NB4 (cell line): ENCODE measurements at regions not wholly inside any gene's neighbourhood (a gene's known extent, or its start where the extent isn't known, plus 50 kb on each side); places are given as distances from the start of the nearest gene placed in this dataset.

Experiments used
- MAX ChIP-seq: IDR thresholded peaks from 2 replicates; pipeline ENCODE4 v1.6.1; 2011; ENCODE audit warnings: low read depth, low read length
- MYC ChIP-seq: IDR thresholded peaks from 2 replicates; pipeline ENCODE4 v1.6.1; 2011; ENCODE audit warnings: low read depth, low read length
- POLR2A ChIP-seq: IDR thresholded peaks from 2 replicates; pipeline ENCODE4 v1.6.1; 2011; ENCODE audit warnings: mild to moderate bottlenecking; ENCODE audit not compliant: insufficient read length; ENCODE audit errors: extremely low read depth
- TF ChIP-seq, protein P1 (sequence below): IDR thresholded peaks from one replicate; pipeline ENCODE4 v1.5.1; 2012; ENCODE audit warnings: low read depth, low read length

DNA sequence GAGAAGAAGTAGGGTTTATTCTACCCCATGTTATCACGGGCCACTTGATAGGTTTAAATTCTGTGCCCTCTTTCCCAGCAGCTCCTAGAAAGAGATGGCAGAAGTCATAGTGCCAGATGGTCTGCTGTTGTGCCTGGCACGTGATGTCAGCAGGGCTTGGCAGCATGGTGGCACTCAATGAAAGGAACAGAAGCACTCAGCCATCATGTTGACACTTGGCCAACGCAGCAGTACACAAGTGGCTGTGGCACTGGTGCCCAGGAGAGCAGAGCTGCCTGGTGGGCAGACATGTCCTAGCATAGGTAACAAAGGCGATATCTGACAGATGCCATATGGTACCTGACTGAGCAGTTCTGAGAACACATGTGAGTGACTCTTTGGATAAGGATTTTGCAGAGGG is 796.4 kb upstream of the ACO1 start:
- TF ChIP-seq, protein P1, sequence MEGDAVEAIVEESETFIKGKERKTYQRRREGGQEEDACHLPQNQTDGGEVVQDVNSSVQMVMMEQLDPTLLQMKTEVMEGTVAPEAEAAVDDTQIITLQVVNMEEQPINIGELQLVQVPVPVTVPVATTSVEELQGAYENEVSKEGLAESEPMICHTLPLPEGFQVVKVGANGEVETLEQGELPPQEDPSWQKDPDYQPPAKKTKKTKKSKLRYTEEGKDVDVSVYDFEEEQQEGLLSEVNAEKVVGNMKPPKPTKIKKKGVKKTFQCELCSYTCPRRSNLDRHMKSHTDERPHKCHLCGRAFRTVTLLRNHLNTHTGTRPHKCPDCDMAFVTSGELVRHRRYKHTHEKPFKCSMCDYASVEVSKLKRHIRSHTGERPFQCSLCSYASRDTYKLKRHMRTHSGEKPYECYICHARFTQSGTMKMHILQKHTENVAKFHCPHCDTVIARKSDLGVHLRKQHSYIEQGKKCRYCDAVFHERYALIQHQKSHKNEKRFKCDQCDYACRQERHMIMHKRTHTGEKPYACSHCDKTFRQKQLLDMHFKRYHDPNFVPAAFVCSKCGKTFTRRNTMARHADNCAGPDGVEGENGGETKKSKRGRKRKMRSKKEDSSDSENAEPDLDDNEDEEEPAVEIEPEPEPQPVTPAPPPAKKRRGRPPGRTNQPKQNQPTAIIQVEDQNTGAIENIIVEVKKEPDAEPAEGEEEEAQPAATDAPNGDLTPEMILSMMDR: no peak
- TF ChIP-seq POLR2A (no peak), MAX (no peak), MYC (no peak)
